ENCODE measurements at regions not wholly inside any gene's neighbourhood (a gene's known extent, or its start where the extent isn't known, plus 50 kb on each side); places are given as distances from the start of the nearest gene placed in this dataset.

GRCh38 chr11:112410325-112410724 lies 149.7 kb upstream of the PLET1 start:
- Histone ChIP-seq H3K27me3 (replicated peaks in 1 of 4; ENCODE audit: control insufficient read depth in 3 of 4, extremely low read depth in 1 of 4, insufficient read depth in 3 of 4, low read length in 3 of 4) (peaks cover 0 to 2% (median 0%) of the 10 kb centered on the region in 4 experiments; a peak in 1 of 7 replicates), H2AK5ac (ENCODE audit: low read depth, low read length) (no peak overlapping the region), H2BK120ac (replicated peaks; ENCODE audit: low read depth, low read length) (no peak overlapping the region), H2BK5ac (ENCODE audit: low read depth, low read length) (no peak overlapping the region), H3K9ac (replicated peaks in 1 of 4; ENCODE audit: extremely low read depth in 1 of 4, low read depth in 3 of 4, low read length in 3 of 4) (no peak overlapping the region), H3K4me2 (ENCODE audit: insufficient read depth in 1 of 2, low read depth in 2 of 2, low read length in 2 of 2) (no peak overlapping the region), H3K56ac (replicated peaks; ENCODE audit: insufficient read length, low read depth, low read length) (no peak overlapping the region), H4K20me1 (replicated peaks in 1 of 2; ENCODE audit: control insufficient read depth in 1 of 2, insufficient read depth in 2 of 2, low read length in 2 of 2) (no peaks in the 10 kb centered on the region), H2BK12ac (ENCODE audit: low read depth, low read length) (no peak overlapping the region), H3K79me1 (ENCODE audit: low read depth, low read length) (no peaks in the 10 kb centered on the region), H3K4me1 (replicated peaks in 1 of 4; ENCODE audit: control insufficient read depth in 3 of 4, insufficient read depth in 4 of 4, low read length in 3 of 4) (peaks cover 3 to 13% (median 9%) of the 10 kb centered on the region in 4 experiments; a peak in 5 of 7 replicates), H2BK20ac (ENCODE audit: low read length) (no peak overlapping the region), H3K18ac (ENCODE audit: extremely low read depth, low read length) (no peak overlapping the region), H3K4ac (replicated peaks; ENCODE audit: insufficient read length, low read depth, low read length) (no peak overlapping the region), H3K4me3 (ENCODE audit: extremely low read depth in 1 of 4, insufficient read depth in 2 of 4, low read depth in 3 of 4, low read length in 4 of 4) (no peak overlapping the region), H3K23ac (ENCODE audit: insufficient read length) (no peak overlapping the region), H4K91ac (replicated peaks; ENCODE audit: insufficient read length, low read length) (no peak overlapping the region), H2AFZ (ENCODE audit: low read length) (no peak overlapping the region), H4K5ac (ENCODE audit: insufficient read length, low read depth, low read length) (no peak overlapping the region), H3K9me3 (ENCODE audit: insufficient read depth in 2 of 2, low read depth in 1 of 2, low read length in 1 of 2) (peaks cover 3 to 6% of the 10 kb centered on the region in 2 experiments; a peak in 3 of 4 replicates), H3K14ac (ENCODE audit: insufficient read length) (no peak overlapping the region), H4K8ac (ENCODE audit: extremely low read depth, insufficient read depth, low read length) (no peak overlapping the region), H2BK15ac (ENCODE audit: low read length) (no peak overlapping the region), H3K23me2 (ENCODE audit: low read depth, low read length) (no peaks in the 10 kb centered on the region), H3K79me2 (ENCODE audit: control insufficient read depth in 1 of 2, insufficient read depth in 2 of 2, low read length in 2 of 2) (no peaks in the 10 kb centered on the region), H3K27ac (ENCODE audit: low read depth, low read length) (no peak overlapping the region), H3K36me3 (ENCODE audit: control insufficient read depth in 2 of 4, insufficient read depth in 4 of 4, low read length in 3 of 4) (no peaks in the 10 kb centered on the region)
- no peak for DNase-seq (ENCODE audit: low read depth in 1 of 2, low spot score in 2 of 2)
- WGBS, 2 experiments (ENCODE audit: extremely low coverage in 1 of 2, insufficient coverage in 1 of 2, insufficient read length in 1 of 2, insufficient replicate concordance in 2 of 2, low coverage in 1 of 2, low lambda C conversion rate in 2 of 2, missing lambda C conversion rate in 1 of 2): 94% methylated on average over 6 of the region's 6 CpGs; no CpG with 5 or more reads in 1 of the 2 experiments
- ChIA-PET CTCF (ENCODE audit: partially characterized antibody) (interaction anchor here (1.1 to 2.2 kb wide), 4 partner anchors 8 to 145 kb away, joined by 3 to 6 read pairs (median 4); no protein-coding TSS in a partner anchor), POLR2A (ENCODE audit: partially characterized antibody) (no interaction called here)
- no peak for FAIRE-seq
- TF ChIP-seq SRF (IDR thresholded peaks at IDR 0.05; ENCODE audit: low read depth, low read length) (no peak), TAF7 (optimal IDR thresholded peaks at IDR 0.05; ENCODE audit: borderline replicate concordance, low read depth, low read length) (no peak), POLR2AphosphoS5 (IDR thresholded peaks at IDR 0.05; ENCODE audit: low read depth, low read length) (no peak), SIRT6 (IDR thresholded peaks at IDR 0.05; ENCODE audit: low read length) (no peak), ASH2L (IDR thresholded peaks at IDR 0.05; ENCODE audit: low read length) (no peak), BCL11A (IDR thresholded peaks at IDR 0.05; ENCODE audit: low read depth in 2 of 2, low read length in 2 of 2) (no peak), SP4 (IDR thresholded peaks at IDR 0.05; ENCODE audit: low read length) (no peak), TAF1 (IDR thresholded peaks at IDR 0.05; ENCODE audit: low read depth, low read length) (no peak), E2F6 (IDR thresholded peaks at IDR 0.05) (no peak), EGR1 (IDR thresholded peaks at IDR 0.05; ENCODE audit: borderline replicate concordance, low read depth, low read length) (no peak), CTBP2 (IDR thresholded peaks at IDR 0.05; ENCODE audit: borderline replicate concordance, insufficient read depth, insufficient read length, low read length) (no peak), NANOG (IDR thresholded peaks at IDR 0.05; ENCODE audit: insufficient read depth, low read depth, low read length, poor library complexity, severe bottlenecking) (no peak), POLR2A (IDR thresholded peaks at IDR 0.05; ENCODE audit: control extremely low read depth in 1 of 2, low read depth in 2 of 2, low read length in 2 of 2) (no peak), CBX5 (IDR thresholded peaks at IDR 0.05; ENCODE audit: low read depth, low read length) (no peak), JUND (IDR thresholded peaks at IDR 0.05; ENCODE audit: low read length) (no peak), RXRA (IDR thresholded peaks at IDR 0.05; ENCODE audit: insufficient read depth, low read depth, low read length) (no peak)

All from H1 (cell line).